ENCODE measurements at regions not wholly inside any gene's neighbourhood (a gene's known extent, or its start where the extent isn't known, plus 50 kb on each side); places are given as distances from the start of the nearest gene placed in this dataset.
"Not testable (repeated sequence)": the region's sequence is repeated elsewhere in the genome, so short reads cannot be mapped to it uniquely, and the experiment has no call there.

- not testable (repeated sequence) for DNase-seq
These were observed 201.0 kb downstream of the ADRA2C start for GRCh38 chr4:3967204-3967603.

GRCh38 chr4:3972626-3973025 lies 206.4 kb downstream of the ADRA2C start:
- not testable (repeated sequence) for DNase-seq

DNA sequence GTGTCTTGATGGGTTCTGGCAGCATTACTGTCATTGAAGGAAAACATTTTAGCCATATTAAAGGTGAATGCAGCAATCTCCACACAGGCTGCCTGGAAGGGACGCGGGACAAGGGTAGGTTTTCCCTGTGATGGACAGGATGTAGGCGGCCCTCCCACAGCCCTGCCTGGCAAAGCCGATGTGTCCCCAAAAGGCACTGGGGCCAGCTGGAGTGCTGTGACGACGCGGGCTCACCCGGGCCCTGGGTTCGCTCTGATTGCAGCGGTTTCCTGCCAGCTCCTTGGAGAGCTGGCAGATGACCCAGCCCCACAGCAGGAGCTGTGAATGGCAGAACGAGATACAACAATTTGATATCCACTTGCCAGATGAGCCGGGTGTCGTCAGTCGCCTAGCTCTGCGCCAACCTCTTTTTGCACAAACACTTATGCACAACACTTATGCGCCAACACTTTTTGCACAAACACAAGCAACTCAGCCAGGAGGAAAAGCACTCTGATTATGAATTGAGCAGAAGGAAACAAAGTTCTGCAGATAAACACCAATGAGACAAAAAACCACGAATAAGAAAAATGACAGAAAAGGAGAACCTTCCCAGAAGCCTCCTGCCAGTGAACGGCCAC lies 207.5 kb downstream of the ADRA2C start:
- DNase-seq = not testable (repeated sequence)

- not testable (repeated sequence) for DNase-seq
These were observed 217.4 kb downstream of the ADRA2C start for GRCh38 chr4:3983518-3984125.

DNA sequence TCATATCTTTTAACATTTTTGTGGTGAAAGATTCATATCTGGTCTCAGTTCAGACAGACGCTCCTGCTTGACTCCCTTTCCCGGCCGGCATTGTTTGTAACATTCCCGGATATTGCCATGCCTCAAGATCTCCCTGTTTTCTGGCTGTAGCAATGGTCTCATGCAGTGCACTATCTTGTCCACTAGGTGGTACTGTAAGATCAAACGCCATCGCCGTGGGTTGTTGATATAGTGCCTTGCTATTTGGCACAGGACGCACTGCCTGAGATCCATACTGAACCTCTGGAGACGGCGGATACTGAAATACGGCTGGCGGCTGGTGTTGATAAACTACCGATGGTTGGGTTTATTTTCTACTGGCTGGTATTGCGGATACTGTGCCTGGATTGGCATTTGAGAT lies 218.6 kb downstream of the ADRA2C start:
- DNase-seq = not testable (repeated sequence)

DNA sequence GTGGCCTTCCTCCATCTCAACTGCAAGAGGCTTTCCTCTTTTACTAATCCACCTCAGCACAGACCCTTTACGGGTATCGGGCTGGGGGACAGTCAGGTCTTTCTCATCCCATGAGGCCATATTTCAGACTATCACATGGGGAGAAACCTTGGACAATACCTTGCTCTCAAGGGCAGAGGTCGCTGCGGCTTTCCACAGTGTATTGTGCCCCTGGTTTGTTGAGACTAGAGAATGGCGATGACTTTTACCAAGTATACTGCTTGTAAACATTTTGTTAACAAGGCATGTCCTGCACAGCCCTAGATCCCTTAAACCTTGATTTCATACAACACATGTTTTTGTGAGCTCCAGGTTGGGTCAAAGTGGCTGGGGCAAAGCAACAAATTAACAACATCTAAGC lies 220.2 kb downstream of the ADRA2C start:
- not testable (repeated sequence) for DNase-seq

GRCh38 chr4:3997386-3997785 lies 229.3 kb downstream of the OTOP1 start:
- DNase-seq = not testable (repeated sequence)

- not testable (repeated sequence) for DNase-seq
These were observed 222.7 kb downstream of the OTOP1 start for GRCh38 chr4:4004036-4004435.

- not testable (repeated sequence) for DNase-seq
These were observed 222.0 kb downstream of the OTOP1 start for GRCh38 chr4:4004702-4005101.

DNA sequence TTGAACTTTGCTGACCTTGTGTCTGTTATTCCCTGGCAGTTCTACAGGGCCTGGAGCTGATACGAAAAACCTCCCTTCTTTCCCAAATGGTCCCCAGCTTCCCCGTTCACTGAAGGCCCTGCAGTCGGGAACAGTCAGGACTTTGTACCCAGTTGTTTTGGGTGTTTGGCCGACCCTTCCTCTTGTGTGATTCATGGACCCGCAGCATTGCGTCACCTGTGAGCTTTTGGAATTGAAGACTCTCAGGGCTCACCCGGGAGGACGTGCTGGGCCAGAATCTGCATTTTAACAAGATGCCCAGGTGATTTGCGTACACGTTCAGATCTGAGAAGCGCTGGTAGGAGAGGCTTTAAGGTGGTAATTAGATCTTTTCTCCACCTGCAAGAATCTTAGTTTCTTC lies 220.4 kb downstream of the OTOP1 start:
- DNase-seq = not testable (repeated sequence)

GRCh38 chr4:4019071-4019470 lies 207.7 kb downstream of the OTOP1 start:
- not testable (repeated sequence) for DNase-seq

DNA sequence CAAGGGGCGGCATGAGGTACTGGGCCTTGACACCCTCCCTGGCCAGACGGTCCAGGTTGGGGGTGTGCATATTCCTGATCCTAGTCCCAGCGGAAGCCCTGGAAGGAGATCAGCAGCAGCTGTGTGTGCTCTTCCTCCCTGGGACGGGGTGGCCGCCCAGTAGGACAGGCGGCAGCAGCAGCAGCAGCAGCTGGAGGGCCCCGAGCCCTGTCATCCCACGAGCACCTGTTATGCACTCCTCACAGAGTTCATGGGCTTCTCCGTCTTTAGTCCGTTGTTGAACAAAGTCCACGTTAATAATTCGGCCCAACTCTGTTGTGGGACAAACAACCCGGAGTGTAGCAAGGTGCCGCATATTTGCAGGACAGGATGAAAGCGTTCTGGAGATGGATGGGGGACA lies 205.6 kb downstream of the OTOP1 start:
- not testable (repeated sequence) for DNase-seq

GRCh38 chr4:4026708-4027107 lies 200.0 kb downstream of the OTOP1 start:
- not testable (repeated sequence) for DNase-seq

DNA sequence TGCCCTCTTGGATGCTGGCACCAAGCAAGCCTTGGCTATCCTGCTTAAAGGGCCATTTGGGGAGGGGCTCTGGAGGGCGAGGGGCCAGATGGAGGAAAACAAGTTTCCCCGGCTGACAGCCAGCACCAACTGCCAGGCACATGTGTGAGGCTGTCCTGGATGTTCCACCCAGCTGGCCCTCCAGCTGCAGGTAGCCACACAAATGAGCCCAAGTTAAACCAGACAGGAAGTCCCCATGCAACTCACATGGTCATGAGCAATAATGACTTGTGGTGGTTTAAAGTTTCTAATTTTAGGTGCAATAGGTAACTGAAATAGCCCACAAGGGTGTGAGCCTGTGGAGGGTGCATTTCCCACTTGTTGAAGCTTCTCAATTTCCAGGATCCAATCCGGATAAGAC lies 198.0 kb downstream of the OTOP1 start:
- not testable (repeated sequence) for DNase-seq

DNA sequence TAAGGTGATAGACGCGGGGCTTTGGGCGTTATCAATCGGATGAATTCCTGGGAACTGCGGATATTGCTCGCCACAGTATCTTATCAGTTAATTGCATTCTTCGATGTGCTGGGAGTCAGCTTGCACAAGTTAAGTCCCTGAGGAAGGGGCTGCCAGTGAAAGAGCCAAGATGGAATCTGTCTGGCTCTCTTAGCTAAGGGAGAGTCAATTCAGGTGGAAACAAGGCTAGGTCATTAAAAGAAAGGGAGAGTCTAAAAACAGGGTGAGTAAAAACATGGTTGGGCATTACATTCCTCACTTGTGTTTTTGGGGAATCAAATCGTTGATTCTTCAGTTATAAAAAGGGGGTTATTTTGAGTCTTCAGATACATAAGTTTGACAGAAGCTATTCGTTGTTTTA lies 196.2 kb downstream of the OTOP1 start:
- not testable (repeated sequence) for DNase-seq

- not testable (repeated sequence) for DNase-seq
These were observed 195.1 kb downstream of the OTOP1 start for GRCh38 chr4:4031446-4032135.

DNA sequence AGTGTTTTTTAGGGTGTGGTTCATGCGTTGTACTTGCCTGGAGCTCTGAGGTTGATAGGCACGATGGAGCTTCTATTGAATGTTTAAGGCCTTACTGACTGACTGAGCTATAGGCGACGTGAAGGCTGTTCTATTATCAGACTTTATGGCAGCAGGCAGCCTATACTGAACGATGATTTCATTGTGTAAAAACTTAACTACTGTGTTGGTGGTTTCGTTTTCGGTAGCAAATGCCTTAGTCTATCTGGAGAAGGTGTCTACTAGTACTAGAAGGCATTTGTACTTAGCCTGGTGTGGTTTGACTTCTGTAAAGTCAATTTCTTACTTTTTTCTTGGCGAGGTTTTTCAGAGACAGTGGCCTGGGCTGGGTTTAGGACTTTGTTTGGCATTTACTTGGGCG lies 194.4 kb downstream of the OTOP1 start:
- not testable (repeated sequence) for DNase-seq

- not testable (repeated sequence) for DNase-seq
These were observed 193.7 kb downstream of the OTOP1 start for GRCh38 chr4:4032801-4033605.

- DNase-seq = not testable (repeated sequence)
These were observed 189.2 kb downstream of the OTOP1 start for GRCh38 chr4:4037399-4038138.

- DNase-seq = not testable (repeated sequence)
These were observed 180.9 kb downstream of the OTOP1 start for GRCh38 chr4:4045823-4046222.

DNA sequence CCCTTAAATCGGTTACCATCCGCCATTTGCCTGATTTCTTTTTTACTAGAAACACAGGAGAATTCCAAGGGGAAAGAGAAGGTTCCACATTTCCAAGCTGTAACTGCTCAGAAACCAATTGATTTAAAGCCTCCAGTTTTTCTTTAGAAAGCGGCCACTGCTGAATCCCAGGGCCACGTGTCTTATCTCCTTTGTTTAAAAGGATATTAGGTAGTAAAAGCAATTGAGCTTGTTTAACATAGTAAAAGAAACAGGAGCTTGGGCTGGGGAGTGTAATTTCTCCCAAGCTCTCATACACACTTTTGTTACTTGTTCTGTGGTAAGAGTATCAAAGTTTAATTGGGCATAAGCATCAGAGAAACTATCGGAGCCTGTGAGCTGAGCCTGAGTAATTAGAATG lies 180.0 kb downstream of the OTOP1 start:
- not testable (repeated sequence) for DNase-seq

DNA sequence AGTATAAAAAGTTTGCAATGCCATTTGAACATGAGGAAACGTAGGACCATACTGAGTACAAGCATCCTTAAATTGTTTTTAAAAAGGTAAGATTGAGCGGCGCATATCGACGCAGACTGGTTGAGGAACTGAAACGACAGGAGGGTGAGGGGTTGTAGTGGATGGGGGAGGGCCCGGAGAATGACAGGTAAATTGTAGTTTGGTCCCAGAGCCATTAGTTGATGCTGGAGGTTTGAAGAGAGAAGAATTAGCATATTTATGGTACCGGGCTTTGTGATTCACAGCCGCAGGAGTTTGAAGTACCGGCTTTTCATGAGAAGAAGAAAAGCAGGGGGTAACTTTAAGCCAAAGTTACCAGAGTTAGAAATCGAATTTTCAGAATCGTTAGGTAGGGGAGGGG lies 179.5 kb downstream of the OTOP1 start:
- not testable (repeated sequence) for DNase-seq

Measured in bone marrow (tissue), 2 donors.